ENCODE measurements at regions not wholly inside any gene's neighbourhood (a gene's known extent, or its start where the extent isn't known, plus 50 kb on each side); places are given as distances from the start of the nearest gene placed in this dataset.
A peak's percentile ranks its signal among the peaks of the same experiment; 100 is the strongest.

DNA sequence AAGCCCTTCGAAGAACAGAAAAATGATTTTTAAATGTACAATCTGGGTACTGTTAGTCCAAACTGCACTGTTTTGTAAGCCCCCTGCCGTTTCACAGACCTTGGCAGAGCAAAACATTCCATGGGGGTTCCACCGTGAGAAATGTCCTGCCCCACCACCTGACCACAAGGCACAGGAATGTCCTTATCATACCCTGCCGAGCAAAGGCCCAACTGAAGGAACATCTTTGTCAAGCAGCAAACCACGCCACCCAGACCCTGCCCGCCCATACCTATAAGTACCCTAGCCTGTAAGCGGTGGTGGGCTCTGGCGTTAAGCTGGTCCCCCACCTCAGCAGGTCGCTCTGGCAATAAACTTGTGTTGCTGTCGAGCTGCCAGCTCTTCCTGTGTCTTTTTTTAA is 181.6 kb upstream of the PZP start:
- Histone ChIP-seq H2AFZ (ENCODE audit: low read length) (no peak overlapping the region), H3K36me3 (ENCODE audit: insufficient read depth, low read length) (no peaks in the 10 kb centered on the region), H3K4me2 (ENCODE audit: low read length) (no peak overlapping the region), H4K20me1 (ENCODE audit: insufficient read depth, low read length) (no peaks in the 10 kb centered on the region), H3K4me3 (ENCODE audit: low read depth, low read length, poor library complexity, severe bottlenecking) (no peak overlapping the region), H3K9me2 (ENCODE audit: insufficient read depth, low read length) (no peaks in the 10 kb centered on the region), H3K27ac (ENCODE audit: low read depth, low read length, poor library complexity, severe bottlenecking) (no peak overlapping the region), H3K4me1 (ENCODE audit: insufficient read depth, low read length, poor library complexity, severe bottlenecking) (peaks cover 6% of the 10 kb centered on the region), H3K79me2 (ENCODE audit: insufficient read depth, low read depth, low read length) (no peaks in the 10 kb centered on the region), H3K9me3 (ENCODE audit: low read length) (no peaks in the 10 kb centered on the region)
- ChIA-PET CTCF (ENCODE audit: unreplicated experiment) (no interaction called here), POLR2A (interaction anchor here (0.6 kb wide), 1 partner anchor 507 kb away, joined by 3 read pairs; no protein-coding TSS in a partner anchor)
- DNase-seq (ENCODE audit: low spot score): no peak
- intact Hi-C loops (cut with micrococcal nuclease; ENCODE audit: unreplicated experiment): no loop called here
- BruUV-seq (replicated peaks): no TSS peak
- TF ChIP-seq EZH2phosphoT487 (IDR thresholded peaks at IDR 0.05; ENCODE audit: borderline replicate concordance, low read depth, low read length): no peak
- TF ChIP-seq, protein P1, sequence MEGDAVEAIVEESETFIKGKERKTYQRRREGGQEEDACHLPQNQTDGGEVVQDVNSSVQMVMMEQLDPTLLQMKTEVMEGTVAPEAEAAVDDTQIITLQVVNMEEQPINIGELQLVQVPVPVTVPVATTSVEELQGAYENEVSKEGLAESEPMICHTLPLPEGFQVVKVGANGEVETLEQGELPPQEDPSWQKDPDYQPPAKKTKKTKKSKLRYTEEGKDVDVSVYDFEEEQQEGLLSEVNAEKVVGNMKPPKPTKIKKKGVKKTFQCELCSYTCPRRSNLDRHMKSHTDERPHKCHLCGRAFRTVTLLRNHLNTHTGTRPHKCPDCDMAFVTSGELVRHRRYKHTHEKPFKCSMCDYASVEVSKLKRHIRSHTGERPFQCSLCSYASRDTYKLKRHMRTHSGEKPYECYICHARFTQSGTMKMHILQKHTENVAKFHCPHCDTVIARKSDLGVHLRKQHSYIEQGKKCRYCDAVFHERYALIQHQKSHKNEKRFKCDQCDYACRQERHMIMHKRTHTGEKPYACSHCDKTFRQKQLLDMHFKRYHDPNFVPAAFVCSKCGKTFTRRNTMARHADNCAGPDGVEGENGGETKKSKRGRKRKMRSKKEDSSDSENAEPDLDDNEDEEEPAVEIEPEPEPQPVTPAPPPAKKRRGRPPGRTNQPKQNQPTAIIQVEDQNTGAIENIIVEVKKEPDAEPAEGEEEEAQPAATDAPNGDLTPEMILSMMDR (conservative IDR thresholded peaks at IDR 0.05; ENCODE audit: low read length): no peak

DNA sequence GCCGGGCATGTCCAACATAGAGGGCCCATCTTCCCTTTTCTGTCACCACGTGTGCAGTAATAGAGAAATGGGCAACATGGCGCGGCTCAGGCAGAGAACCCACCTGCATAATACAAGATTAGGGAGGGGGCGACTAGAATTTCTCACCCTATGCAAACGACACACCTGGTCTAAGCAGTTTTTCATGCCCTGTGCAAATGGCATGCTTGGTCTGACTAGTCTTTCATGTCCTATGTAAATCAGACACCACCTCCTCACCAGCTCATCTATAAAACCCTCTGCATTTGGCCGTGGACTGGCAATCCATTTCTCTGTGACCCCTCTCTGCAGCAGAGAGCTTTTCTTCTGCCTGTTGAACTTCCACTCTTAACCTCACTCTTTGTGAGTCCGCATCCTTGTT is 180.2 kb upstream of the PZP start:
- no peaks in the 10 kb centered on the region for H3K9me3 ChIP-seq (ENCODE audit: low read length)
- CTCF ChIA-PET (ENCODE audit: unreplicated experiment): no interaction called here
- no peaks in the 10 kb centered on the region for H3K36me3 ChIP-seq (ENCODE audit: insufficient read depth, low read length)
- peak overlapping the region; percentile 7; the same call in 1 of the 2 replicates for H3K4me2 ChIP-seq (ENCODE audit: low read length)
- POLR2A ChIA-PET: interaction anchor here (1.7 kb wide), 1 partner anchor 19 kb away, joined by 4 read pairs; no protein-coding TSS in a partner anchor
- no peaks in the 10 kb centered on the region for H3K79me2 ChIP-seq (ENCODE audit: insufficient read depth, low read depth, low read length)
- 0 out of 2 replicates have a peak overlapping the region, but pooled peaks have one; percentile 28 for H2AFZ ChIP-seq (ENCODE audit: low read length)
- no peak overlapping the region for H3K27ac ChIP-seq (ENCODE audit: low read depth, low read length, poor library complexity, severe bottlenecking)
- no peaks in the 10 kb centered on the region for H4K20me1 ChIP-seq (ENCODE audit: insufficient read depth, low read length)
- peaks cover 6% of the 10 kb centered on the region for H3K4me1 ChIP-seq (ENCODE audit: insufficient read depth, low read length, poor library complexity, severe bottlenecking)
- H3K9me2 ChIP-seq (ENCODE audit: insufficient read depth, low read length): no peaks in the 10 kb centered on the region
- intact Hi-C loops (cut with micrococcal nuclease; ENCODE audit: unreplicated experiment): no loop called here
- no peak overlapping the region for H3K4me3 ChIP-seq (ENCODE audit: low read depth, low read length, poor library complexity, severe bottlenecking)
- BruUV-seq (replicated peaks): no TSS peak
- TF ChIP-seq, protein P1 (conservative IDR thresholded peaks at IDR 0.05; ENCODE audit: low read length): no peak
- TF ChIP-seq EZH2phosphoT487 (IDR thresholded peaks at IDR 0.05; ENCODE audit: borderline replicate concordance, low read depth, low read length): no peak
- peak; percentile 31 for DNase-seq (ENCODE audit: low spot score)

DNA sequence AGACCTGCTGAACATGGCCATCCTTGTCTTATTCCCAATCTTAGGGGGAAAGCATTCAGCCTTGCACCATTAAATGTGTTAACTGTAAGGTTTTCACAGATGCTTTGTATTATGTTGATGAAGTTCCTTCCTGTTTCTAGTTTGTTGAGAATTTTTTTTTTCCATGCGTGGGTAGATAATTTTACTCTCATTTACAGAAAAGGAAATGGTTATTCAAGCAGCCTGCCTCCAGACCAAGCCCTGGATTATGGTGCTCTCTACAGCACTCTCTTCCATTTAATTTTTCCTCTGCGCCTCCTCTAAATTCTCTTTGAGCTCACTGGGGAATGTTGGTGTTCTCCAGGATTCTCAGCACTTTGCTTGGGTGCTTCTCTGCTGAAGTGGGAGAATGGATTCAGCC is 179.3 kb upstream of the PZP start:
- no peaks in the 10 kb centered on the region for H3K36me3 ChIP-seq (ENCODE audit: insufficient read depth, low read length)
- H3K79me2 ChIP-seq (ENCODE audit: insufficient read depth, low read depth, low read length): no peaks in the 10 kb centered on the region
- H3K9me2 ChIP-seq (ENCODE audit: insufficient read depth, low read length): no peaks in the 10 kb centered on the region
- CTCF ChIA-PET (ENCODE audit: unreplicated experiment): no interaction called here
- no peak for TF ChIP-seq EZH2phosphoT487 (IDR thresholded peaks at IDR 0.05; ENCODE audit: borderline replicate concordance, low read depth, low read length)
- TF ChIP-seq, protein P1 (conservative IDR thresholded peaks at IDR 0.05; ENCODE audit: low read length): no peak
- no peak overlapping the region for H3K4me2 ChIP-seq (ENCODE audit: low read length)
- intact Hi-C loops (cut with micrococcal nuclease; ENCODE audit: unreplicated experiment): no loop called here
- no peak overlapping the region for H3K4me3 ChIP-seq (ENCODE audit: low read depth, low read length, poor library complexity, severe bottlenecking)
- no TSS peak for BruUV-seq (replicated peaks)
- H4K20me1 ChIP-seq (ENCODE audit: insufficient read depth, low read length): no peaks in the 10 kb centered on the region
- H2AFZ ChIP-seq (ENCODE audit: low read length): no peak overlapping the region
- POLR2A ChIA-PET: interaction anchor here (1.7 kb wide), 1 partner anchor 18 kb away, joined by 4 read pairs; no protein-coding TSS in a partner anchor
- peaks cover 6% of the 10 kb centered on the region for H3K4me1 ChIP-seq (ENCODE audit: insufficient read depth, low read length, poor library complexity, severe bottlenecking)
- DNase-seq (ENCODE audit: low spot score): no peak
- H3K9me3 ChIP-seq (ENCODE audit: low read length): no peaks in the 10 kb centered on the region
- no peak overlapping the region for H3K27ac ChIP-seq (ENCODE audit: low read depth, low read length, poor library complexity, severe bottlenecking)
